OCI-LY7 (cell line): ENCODE measurements at regions not wholly inside any gene's neighbourhood (a gene's known extent, or its start where the extent isn't known, plus 50 kb on each side); places are given as distances from the start of the nearest gene placed in this dataset.

Experiments used
- BruUV-seq: library from RNA; stranded (reverse); fragments of 400-500 nt; replicated peaks from 2 replicates; lab custom pipeline; 2021; lab: Mats Ljungman, UMichigan
- CTCF ChIA-PET: fragments of 300-600 bp; sonication (Branson Sonifier 250); formaldehyde crosslinking; loops from one replicate; lab custom pipeline; 2022; ENCODE audit warnings: antibody characterized with exemption; ENCODE audit not compliant: unreplicated experiment; lab: Charles Lee
- POLR2A ChIA-PET: fragments of 300-600 bp; sonication (Branson Sonifier 250); formaldehyde crosslinking; loops from one replicate; lab custom pipeline; 2022; ENCODE audit warnings: antibody characterized with exemption; lab: Charles Lee
- DNase-seq: peaks from one replicate; pipeline ENCODE4 v3.0.0-alpha.2; 2015; ENCODE audit warnings: low spot score
- H2AFZ ChIP-seq: fragments of 200-600 bp; sonication (generic), shearing (Covaris generic); 2 replicates; pipeline ENCODE4 v1.6.1; 2014; ENCODE audit warnings: mild to moderate bottlenecking, antibody characterized with exemption, low read length, moderate library complexity
- H3K27ac ChIP-seq: fragments of 200-600 bp; sonication (generic); 2 replicates; pipeline ENCODE4 v1.5.1; 2014; ENCODE audit warnings: mixed run types, low read depth, mild to moderate bottlenecking, moderate library complexity, low read length, inconsistent platforms; ENCODE audit not compliant: poor library complexity, severe bottlenecking
- H3K36me3 ChIP-seq: fragments of 200-600 bp; sonication (generic); 2 replicates; pipeline ENCODE4 v1.6.1; 2014; ENCODE audit warnings: mild to moderate bottlenecking, antibody characterized with exemption, low read length, moderate library complexity, mixed read lengths; ENCODE audit not compliant: insufficient read depth
- H3K4me1 ChIP-seq: fragments of 200-600 bp; sonication (generic); 2 replicates; pipeline ENCODE4 v1.5.1; 2014; ENCODE audit warnings: mild to moderate bottlenecking, low read length; ENCODE audit not compliant: insufficient read depth, poor library complexity, severe bottlenecking
- H3K4me2 ChIP-seq: fragments of 200-600 bp; sonication (generic); 2 replicates; pipeline ENCODE4 v1.6.1; 2014; ENCODE audit warnings: mild to moderate bottlenecking, low read length
- H3K4me3 ChIP-seq: fragments of 200-600 bp; sonication (generic); 2 replicates; pipeline ENCODE4 v1.5.1; 2014; ENCODE audit warnings: mild to moderate bottlenecking, low read depth, low read length; ENCODE audit not compliant: poor library complexity, severe bottlenecking
- H3K79me2 ChIP-seq: fragments of 200-600 bp; sonication (generic); 2 replicates; pipeline ENCODE4 v1.6.1; 2016; ENCODE audit warnings: low read depth, mild to moderate bottlenecking, low read length, moderate library complexity, mixed read lengths; ENCODE audit not compliant: insufficient read depth
- H3K9me2 ChIP-seq: fragments of 200-600 bp; sonication (generic); 2 replicates; pipeline ENCODE4 v1.6.1; 2016; ENCODE audit warnings: mild to moderate bottlenecking, low read length, mixed read lengths; ENCODE audit not compliant: insufficient read depth
- H3K9me3 ChIP-seq: fragments of 200-600 bp; sonication (generic); 2 replicates; pipeline ENCODE4 v1.6.1; 2014; ENCODE audit warnings: mild to moderate bottlenecking, mixed run types, low read length, mixed read lengths
- H4K20me1 ChIP-seq: fragments of 200-600 bp; sonication (generic); 2 replicates; pipeline ENCODE4 v1.6.1; 2014; ENCODE audit warnings: mild to moderate bottlenecking, antibody characterized with exemption, low read length, moderate library complexity, mixed read lengths; ENCODE audit not compliant: insufficient read depth
- EZH2phosphoT487 ChIP-seq: fragments of 200-600 bp; sonication (generic); IDR thresholded peaks from 2 replicates; pipeline ENCODE4 v1.6.1; 2018; ENCODE audit warnings: low read depth, borderline replicate concordance, mild to moderate bottlenecking, mixed run types, antibody characterized with exemption, low read length, moderate library complexity, mixed read lengths
- intact Hi-C: fragments of 100-400 bp; cut with micrococcal nuclease; formaldehyde crosslinking; loops from one replicate; pipeline ENCODE4 v1.10.0; 2022; ENCODE audit not compliant: unreplicated experiment
- TF ChIP-seq, protein P1 (sequence below): fragments of 200-600 bp; sonication (generic); conservative IDR thresholded peaks from 2 replicates; pipeline ENCODE4 v1.5.1; 2014; ENCODE audit warnings: mild to moderate bottlenecking, antibody characterized with exemption, low read length, moderate library complexity, mixed read lengths

DNA sequence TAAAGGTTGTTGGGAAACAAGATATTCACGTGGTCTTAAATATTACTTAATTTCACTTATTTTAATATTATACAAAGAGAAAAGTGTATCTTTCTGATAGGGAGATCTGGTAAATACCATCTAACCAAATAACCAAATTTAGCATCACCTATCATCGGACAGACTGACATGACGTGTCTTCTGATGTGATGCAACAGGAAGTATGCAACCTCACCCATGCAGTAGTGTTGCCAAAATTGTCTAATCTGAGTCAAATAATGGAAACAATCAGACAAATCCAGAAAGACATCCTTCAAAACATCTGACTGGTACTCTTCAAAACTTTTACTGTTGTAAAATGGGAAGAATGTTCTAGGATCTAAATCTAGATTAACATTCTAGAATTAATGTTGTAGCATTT is 148.0 kb downstream of the FGF1 start:
- Histone ChIP-seq H3K79me2 (no peaks in the 10 kb centered on the region), H2AFZ (no peak overlapping the region), H3K27ac (no peak overlapping the region), H3K9me2 (no peaks in the 10 kb centered on the region), H3K9me3 (no peaks in the 10 kb centered on the region), H3K4me3 (no peak overlapping the region), H3K36me3 (no peaks in the 10 kb centered on the region), H4K20me1 (no peaks in the 10 kb centered on the region), H3K4me1 (no peaks in the 10 kb centered on the region), H3K4me2 (no peak overlapping the region)
- intact Hi-C loops = no loop called here
- POLR2A ChIA-PET = no interaction called here
- CTCF ChIA-PET = no interaction called here
- BruUV-seq = no TSS peak
- TF ChIP-seq, protein P1, sequence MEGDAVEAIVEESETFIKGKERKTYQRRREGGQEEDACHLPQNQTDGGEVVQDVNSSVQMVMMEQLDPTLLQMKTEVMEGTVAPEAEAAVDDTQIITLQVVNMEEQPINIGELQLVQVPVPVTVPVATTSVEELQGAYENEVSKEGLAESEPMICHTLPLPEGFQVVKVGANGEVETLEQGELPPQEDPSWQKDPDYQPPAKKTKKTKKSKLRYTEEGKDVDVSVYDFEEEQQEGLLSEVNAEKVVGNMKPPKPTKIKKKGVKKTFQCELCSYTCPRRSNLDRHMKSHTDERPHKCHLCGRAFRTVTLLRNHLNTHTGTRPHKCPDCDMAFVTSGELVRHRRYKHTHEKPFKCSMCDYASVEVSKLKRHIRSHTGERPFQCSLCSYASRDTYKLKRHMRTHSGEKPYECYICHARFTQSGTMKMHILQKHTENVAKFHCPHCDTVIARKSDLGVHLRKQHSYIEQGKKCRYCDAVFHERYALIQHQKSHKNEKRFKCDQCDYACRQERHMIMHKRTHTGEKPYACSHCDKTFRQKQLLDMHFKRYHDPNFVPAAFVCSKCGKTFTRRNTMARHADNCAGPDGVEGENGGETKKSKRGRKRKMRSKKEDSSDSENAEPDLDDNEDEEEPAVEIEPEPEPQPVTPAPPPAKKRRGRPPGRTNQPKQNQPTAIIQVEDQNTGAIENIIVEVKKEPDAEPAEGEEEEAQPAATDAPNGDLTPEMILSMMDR = no peak
- no peak for TF ChIP-seq EZH2phosphoT487
- no peak for DNase-seq

GRCh38 chr5:142532781-142533176 is 153.1 kb downstream of the FGF1 start:
- no TSS peak for BruUV-seq
- intact Hi-C loops = no loop called here
- Histone ChIP-seq H4K20me1 (no peaks in the 10 kb centered on the region), H3K4me3 (no peak overlapping the region), H3K79me2 (no peaks in the 10 kb centered on the region), H3K9me2 (no peaks in the 10 kb centered on the region), H3K9me3 (no peaks in the 10 kb centered on the region), H2AFZ (no peak overlapping the region), H3K4me2 (no peak overlapping the region), H3K27ac (no peak overlapping the region), H3K36me3 (no peaks in the 10 kb centered on the region), H3K4me1 (no peaks in the 10 kb centered on the region)
- CTCF ChIA-PET = no interaction called here
- POLR2A ChIA-PET = no interaction called here
- no peak for TF ChIP-seq EZH2phosphoT487
- TF ChIP-seq, protein P1 = no peak
- DNase-seq = no peak

GRCh38 chr5:142531977-142532780 is 153.7 kb downstream of the FGF1 start:
- Histone ChIP-seq H3K9me3 (no peaks in the 10 kb centered on the region), H3K27ac (no peak overlapping the region), H2AFZ (no peak overlapping the region), H3K79me2 (no peaks in the 10 kb centered on the region), H3K4me2 (no peak overlapping the region), H3K4me1 (no peaks in the 10 kb centered on the region), H3K36me3 (no peaks in the 10 kb centered on the region), H4K20me1 (no peaks in the 10 kb centered on the region), H3K4me3 (no peak overlapping the region), H3K9me2 (no peaks in the 10 kb centered on the region)
- POLR2A ChIA-PET = interaction anchor here (0.7 kb wide), 1 partner anchor 14 kb away, joined by 5 read pairs; no protein-coding TSS in a partner anchor
- TF ChIP-seq, protein P1 = no peak
- TF ChIP-seq EZH2phosphoT487 = no peak
- no peak for DNase-seq
- CTCF ChIA-PET = no interaction called here
- intact Hi-C loops = no loop called here
- no TSS peak for BruUV-seq
